ENCODE measurements at regions not wholly inside any gene's neighbourhood (a gene's known extent, or its start where the extent isn't known, plus 50 kb on each side); places are given as distances from the start of the nearest gene placed in this dataset.
"Not testable (repeated sequence)": the region's sequence is repeated elsewhere in the genome, so short reads cannot be mapped to it uniquely, and the experiment has no call there.

DNA sequence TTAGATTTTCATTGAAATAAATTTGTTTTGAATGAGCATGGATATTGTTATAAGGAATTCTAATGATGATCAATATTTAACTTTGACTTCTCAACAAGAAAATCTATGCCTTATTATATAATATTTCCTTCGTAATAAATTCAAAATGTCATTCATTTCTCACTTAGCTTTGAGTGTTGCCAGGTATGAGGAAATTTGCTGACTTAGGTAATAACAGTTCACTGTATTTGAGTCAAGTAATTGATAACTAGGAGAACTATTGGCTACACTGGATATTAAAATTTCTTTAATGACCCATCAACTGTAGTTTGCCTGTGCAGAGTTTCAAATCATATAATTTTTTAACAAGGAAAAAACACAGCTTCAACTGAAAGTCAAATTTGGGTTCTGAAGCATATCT is 746.6 kb downstream of the SLITRK5 start:
- no peak for DNase-seq (ENCODE audit: low read depth in 2 of 2)

DNA sequence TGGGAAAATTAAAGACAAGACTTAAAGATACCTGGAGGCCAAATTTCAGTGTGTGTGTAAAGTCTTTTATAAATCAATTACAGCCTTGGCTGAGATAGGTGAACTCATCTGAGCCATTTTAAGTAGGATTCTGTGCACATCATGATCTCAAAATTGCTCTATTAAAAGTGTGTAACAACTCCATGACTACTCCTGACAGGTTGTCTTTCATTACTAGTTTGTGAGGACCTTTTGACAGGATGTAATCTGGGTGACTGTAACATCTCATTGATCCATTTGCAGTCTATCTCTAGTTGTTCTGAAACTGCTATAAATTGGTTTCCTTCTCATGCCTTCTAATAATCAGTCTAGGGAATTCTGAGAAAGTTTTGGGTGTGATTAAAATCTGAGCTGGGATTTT is 753.3 kb downstream of the SLITRK5 start:
- no peak for DNase-seq (ENCODE audit: low read depth in 2 of 2)

DNA sequence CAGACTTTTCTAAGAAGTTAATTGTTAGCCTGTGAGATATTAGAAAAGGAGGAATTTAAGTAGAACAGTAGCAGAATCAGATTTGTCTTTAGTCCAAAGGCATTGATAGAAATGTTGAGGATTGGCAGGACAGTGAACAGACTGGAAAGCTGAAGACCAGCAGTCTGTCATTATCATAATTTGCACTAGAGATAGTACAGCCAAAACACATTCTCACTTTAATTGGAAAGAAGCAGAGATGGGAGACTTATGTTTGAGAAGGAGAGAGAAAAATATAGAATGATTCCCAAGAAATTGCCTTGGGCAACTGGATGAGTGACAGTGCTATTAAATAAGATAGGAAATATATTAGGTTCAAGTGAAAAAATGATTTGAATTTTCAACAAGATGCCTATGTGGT is 755.5 kb downstream of the SLITRK5 start:
- DNase-seq (ENCODE audit: low read depth in 2 of 2) = no peak

DNA sequence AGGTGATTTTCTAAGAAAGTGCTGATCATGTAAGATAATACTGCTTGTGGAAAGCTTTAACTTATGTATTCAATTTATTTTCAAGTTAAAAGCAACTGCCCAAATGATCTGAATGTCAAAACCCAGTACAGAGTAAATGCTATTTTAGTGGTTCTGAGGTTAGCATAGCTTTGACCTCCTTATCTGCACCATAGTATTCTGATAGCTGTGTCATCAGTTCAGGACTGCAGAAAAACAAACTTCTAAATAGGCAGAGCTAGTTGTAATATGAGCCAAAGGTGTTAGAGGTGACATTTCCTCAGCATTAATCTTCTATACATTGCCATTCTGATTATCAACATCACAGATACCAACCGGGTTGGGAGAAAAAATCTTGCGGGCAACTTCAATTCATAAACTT is 758.7 kb downstream of the SLITRK5 start:
- no peak for DNase-seq (ENCODE audit: low read depth in 2 of 2)

DNA sequence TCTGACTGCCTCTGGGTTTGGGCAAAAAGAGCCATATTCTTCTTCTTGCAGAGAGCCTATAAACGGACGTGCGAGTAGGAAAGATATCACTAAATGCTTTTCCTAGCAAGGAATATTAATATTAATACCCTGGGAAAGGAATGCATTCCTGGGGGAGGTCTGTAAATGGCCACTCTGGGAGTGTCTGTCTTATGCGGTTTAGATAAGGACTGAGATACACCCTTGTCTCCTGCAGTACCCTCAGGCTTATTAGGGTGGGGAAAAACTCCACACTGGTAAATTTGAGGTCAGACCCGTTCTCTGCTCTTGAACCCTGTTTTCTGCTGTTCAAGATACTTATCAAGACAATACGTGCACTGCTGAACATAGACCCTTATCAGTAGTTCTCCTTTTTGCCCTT is 763.8 kb downstream of the SLITRK5 start:
- no peak for DNase-seq (ENCODE audit: low read depth in 2 of 2)

DNA sequence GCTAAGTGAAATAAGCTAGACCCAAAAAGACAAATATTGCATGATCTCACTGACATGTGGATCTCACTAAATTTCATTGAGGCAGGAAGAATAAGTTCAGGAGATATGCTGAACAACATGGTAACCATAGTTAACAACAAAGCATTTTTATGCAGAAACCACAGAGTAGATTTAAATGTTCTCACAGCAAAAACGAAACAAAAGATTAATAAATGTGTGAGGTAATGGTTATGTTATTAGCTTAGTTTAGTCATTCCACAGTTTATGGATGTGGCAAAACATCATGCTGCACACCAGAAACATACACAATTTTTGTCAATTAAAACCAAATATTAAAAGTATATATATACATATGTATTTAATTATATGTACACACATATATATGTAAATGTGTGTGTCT is 765.8 kb downstream of the SLITRK5 start:
- no peak for DNase-seq (ENCODE audit: low read depth in 2 of 2)

DNA sequence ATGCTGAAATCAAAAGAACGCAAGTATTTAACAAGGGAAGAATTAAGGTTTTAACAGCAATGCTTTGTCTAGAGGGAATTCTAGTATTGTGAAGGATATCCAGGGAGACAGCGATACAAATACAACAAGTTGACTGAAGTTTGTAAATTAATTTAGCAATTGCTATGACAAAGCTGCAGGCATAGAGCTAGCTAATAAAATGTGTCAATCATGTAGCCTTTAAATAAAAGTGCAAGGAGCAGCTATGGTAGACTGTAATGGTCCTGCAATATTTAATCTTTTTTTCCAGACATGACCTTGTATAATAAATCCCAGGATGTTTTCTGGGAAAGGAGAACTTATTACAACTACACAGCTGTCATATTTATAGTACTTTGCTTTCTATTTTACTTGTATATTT is 779.3 kb downstream of the SLITRK5 start:
- DNase-seq (ENCODE audit: low read depth in 2 of 2) = no peak

DNA sequence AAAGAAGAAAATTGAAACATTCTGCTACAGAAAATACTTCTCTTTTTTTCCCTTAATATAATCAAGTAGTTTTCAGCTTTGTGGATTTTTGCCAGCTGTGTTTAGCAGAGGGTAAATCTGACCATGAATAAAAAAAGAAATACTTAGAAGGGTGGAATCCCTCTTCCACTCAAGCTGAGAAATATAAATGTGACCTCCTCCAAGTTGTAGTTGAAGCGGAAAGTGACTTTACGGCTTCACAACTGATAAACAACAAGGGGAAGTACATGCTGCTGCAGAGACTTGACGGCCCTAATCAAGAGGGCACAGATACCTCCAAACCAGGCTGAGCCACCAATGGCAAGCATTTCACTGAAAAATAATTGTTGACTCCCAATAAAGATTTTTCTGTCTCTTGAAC is 785.0 kb downstream of the SLITRK5 start:
- no peak for DNase-seq (ENCODE audit: low read depth in 2 of 2)

DNA sequence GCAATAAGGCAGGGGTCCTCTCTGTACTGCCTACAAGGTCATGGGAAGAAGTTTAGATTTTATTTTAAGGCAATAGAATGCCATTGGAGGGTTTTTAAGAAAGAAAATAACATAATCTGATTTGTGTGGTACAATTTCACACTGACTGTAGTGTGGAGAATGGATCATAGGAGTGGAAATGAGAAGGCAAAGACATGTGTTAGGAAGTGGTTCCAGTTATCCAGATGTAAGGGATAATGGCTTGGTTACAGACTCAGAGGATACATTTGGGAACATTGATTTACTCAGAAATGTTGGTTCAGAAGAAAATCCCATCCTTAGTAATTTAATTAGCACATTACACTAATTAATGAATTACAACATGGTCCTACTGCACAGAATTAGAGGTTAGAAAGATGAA is 788.2 kb downstream of the SLITRK5 start:
- no peak for DNase-seq (ENCODE audit: low read depth in 2 of 2)

DNA sequence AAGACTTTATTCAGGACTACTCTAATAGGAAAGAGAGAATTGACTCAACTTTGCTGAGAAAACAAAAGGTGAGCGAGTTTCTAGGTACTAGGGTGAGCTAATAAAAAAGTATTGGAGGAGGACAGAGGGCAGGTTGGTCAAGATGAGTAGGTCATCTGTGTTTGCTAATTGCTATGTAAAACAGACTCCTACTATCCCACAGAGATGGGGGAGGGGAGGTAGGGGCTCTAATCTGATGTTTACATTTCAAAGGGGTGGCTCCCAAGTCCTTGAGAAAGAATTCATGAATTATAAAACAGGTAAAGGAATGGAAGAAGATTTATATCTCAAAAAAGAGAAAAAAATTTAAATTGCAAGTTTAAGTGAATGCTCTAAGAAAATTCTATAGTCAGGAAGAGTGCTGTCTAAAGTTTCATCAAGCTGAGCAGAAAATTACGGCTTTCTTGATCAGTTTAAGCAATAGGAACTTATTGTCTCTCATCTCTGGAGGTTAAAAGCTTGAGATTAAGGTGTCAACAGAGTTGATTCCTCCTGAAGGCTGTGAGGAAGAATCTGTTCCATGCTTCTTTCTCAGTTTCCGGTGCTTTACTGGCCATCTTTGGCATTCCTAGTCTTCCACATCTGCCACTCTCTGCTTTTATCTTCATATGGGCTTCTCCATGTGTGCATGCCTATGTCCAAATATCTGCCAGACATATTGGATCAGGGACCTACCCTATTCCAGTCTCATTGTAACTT is 790.3 kb downstream of the SLITRK5 start:
- no peak for DNase-seq (ENCODE audit: low read depth in 2 of 2)

DNA sequence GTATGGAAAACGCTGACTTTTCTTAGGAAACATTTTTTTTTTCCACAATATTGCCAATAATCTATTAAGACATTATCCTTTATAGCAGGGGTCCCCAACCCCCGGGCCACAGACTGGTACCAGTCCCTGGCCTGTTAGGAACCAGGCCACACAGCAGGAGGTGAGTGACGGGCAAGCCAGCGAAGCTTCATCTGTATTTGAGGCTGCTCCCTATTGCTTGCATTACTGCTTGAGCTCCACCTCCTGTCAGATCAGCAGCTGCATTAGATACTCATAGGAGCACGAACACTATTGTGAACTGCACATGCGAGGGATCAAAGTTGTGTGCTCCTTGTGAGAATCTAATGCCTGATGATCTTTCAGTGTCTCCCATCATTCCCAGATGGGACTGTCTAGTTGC is 793.7 kb downstream of the SLITRK5 start:
- DNase-seq (ENCODE audit: low read depth in 2 of 2) = no peak

DNA sequence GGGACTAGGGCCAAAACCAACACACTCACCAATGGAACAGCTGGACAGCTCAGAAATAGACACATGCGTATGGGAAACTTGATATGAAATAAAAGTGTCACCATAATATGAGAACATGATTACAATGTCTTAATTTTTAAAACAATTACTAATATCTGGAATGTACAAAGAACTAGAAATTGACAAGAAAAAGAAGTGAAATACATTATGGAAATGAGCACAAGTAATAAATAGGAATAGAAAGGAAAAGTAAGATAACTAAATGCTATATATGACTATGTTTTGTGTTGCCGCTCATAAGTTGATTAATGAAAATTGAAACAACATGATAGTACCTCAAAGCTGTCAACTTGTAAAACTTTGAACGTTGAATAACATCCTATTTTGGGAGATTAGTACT is 801.1 kb downstream of the SLITRK5 start:
- DNase-seq (ENCODE audit: low read depth in 2 of 2) = no peak

DNA sequence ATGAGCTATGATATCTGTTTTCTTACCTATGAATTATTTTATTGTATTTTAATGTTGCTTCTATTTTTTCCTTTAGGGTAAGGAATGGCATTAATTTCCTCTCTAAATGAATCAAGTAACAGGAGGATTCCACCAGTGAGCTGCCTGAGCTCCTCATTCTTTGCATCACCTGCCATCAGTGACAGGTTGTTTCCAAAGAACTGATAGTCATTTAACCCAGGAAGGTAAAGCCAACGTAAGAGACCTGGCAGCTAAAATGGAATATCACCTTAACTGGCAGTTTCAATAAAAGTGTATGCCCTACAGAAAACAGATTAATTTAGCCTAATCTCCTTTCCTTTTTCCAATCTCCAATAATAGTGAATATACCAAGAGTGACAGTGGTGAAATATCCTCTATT is 812.0 kb downstream of the SLITRK5 start:
- DNase-seq (ENCODE audit: low read depth in 2 of 2) = no peak

DNA sequence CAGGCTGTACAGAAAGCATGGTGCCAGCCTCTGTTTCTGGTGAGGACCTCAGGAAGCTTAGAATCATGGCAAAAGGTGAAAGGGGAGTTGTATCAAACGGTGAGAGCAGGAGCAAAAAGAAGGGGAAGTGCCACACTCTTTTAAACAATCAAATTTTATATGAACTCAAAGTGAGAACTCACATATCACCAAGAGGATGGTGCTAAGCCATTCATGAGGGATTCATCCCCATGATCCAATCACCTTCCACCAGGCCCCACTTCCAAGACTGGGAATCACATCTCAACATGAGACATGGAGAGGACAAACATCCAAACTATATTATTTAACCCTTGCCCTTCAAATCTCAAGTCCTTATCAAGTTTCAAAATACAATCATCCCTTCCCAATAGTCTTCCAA is 836.7 kb downstream of the SLITRK5 start:
- no peak for DNase-seq (ENCODE audit: low read depth in 2 of 2)

DNA sequence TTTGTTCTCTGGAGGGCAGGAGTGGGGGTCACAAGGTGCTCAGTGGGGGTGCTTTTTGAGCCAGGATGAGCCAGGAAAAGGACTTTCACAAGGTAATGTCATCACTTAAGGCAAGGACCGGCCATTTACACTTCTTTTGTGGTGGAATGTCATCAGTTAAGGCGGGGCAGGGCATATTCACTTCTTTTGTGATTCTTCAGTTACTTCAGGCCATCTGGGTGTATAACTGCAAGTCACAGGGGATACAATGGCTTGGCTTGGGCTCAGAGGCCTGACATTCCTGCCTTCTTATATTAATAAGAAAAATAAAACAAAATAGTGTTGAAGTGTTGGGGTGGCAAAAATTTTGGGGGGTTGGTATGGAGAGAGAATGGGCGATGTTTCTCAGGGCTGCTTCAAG is 841.8 kb downstream of the SLITRK5 start:
- DNase-seq (ENCODE audit: low read depth in 2 of 2) = not testable (repeated sequence)

DNA sequence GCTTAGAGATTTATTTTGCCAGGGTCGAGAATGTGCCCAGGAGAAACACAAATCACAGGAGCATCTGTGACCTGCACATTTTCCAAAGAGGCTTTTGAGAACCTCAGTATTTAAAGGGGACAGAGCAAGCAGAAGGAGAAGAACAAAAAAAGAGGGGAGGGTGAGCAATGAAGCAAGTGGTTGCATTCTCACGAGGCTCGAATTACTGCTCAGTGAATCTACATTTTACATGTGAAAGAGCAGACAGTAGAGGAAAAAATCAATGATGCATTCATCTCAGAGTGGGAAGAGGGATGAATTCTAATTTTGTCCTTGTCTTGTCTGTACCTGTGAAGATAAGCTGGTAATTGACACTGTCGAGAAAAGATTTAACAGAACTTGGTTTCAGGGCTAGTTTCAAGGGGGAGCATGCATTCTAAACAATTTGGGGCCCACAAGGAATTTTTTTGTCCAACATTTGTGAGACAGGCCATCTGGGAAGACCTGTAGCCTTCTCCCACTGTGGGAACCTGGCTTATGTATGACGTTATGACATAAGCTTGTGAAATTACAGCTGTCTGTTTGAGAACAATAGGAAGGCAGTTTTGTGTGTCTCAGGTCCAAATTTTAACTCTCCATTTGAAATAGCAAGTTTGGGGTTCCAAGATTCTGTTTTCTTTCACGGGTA is 855.1 kb downstream of the SLITRK5 start:
- DNase-seq (ENCODE audit: low read depth in 2 of 2) = no peak

DNA sequence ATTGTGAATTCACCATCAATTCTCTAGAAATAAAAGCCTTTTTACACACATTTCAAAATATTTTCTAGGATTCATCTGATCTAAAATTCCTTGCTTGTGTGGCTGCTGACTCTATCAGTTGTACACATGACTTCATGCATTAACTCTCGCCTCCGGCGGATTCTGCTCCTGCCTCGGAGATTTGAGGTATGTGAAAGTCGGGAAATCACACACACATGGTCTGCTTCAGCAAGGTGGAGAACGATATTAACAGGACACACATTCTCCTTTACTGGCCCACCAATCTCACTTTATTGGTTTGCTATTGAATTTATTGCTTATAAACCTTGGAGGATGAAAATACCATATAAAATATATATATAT is 855.7 kb downstream of the SLITRK5 start:
- no peak for DNase-seq (ENCODE audit: low read depth in 2 of 2)

DNA sequence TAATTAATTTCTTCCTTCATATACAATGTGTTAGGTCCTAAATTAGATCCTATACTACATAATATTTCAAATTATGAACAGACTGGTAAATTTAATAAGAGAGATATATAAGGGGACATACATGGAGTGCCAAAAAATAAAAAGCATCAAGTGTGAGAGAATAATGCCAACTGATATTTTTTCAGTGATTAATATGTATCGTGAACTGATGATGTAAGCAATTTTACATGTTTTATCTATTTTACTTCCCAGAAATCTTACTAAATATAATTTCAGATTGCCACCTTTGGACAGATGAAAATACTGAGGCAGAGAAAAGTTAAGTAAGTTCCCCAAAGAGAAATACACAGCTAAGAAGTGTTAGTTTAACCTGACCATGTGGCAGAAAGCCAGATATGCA is 870.8 kb downstream of the SLITRK5 start:
- no peak for DNase-seq (ENCODE audit: low read depth in 2 of 2)

DNA sequence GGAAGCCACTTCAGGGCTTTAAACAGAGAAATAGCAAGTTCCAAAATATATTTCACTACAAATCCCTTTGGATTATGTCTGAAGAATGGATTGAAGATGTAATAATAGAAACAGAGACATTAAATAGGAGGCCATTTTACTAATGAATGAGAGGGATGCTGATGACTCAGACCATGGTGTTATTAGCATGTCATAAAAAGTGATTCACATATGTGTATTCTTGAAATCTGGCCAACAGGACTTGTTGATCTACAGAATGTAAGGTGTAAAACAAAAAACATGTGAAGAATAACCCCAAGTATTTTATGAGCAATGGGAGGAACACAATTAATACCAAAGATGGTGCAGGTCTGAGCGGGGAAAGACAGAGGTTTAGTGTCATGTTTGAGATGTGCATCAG is 873.7 kb downstream of the SLITRK5 start:
- DNase-seq (ENCODE audit: low read depth in 2 of 2) = no peak

DNA sequence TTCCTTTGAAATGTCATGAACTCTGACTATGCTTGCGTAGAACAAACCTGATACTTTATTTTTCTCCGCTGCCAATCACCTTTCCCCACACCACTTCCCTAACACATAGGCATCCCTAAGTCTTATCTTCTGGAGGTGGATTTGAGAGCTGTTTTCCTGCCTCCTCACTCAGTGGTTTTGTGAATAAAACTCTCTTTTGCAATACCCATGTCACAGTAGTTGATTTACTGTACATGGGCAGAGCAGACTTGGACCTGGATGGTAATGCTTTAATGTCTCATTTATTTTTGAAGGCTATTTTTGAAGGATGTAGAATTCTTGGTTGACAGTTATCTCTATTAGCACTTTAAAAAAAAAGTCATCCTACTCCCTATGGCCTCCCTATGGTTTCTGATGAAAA is 881.8 kb downstream of the SLITRK5 start:
- no peak for DNase-seq (ENCODE audit: low read depth in 2 of 2)

DNA sequence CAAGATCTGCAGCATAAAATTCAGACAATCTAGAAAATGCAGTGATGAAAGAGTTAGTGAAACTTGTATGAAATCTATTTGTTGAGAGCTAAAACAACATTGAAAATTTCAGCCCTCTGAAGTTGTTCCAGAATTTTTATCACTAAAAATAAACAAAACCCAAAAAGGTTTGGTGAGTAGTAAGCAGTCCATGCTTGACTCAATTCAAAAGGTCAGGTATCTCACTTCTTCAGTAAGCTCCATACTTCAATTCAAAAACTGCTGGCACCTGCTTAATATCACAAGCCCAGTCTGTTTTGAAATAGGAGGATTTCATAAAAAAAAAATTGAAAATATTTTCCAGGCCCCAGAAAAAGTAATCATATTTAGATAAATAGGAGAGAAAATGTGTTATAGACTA is 894.4 kb downstream of the SLITRK5 start:
- no peak for DNase-seq (ENCODE audit: low read depth in 2 of 2)

DNA sequence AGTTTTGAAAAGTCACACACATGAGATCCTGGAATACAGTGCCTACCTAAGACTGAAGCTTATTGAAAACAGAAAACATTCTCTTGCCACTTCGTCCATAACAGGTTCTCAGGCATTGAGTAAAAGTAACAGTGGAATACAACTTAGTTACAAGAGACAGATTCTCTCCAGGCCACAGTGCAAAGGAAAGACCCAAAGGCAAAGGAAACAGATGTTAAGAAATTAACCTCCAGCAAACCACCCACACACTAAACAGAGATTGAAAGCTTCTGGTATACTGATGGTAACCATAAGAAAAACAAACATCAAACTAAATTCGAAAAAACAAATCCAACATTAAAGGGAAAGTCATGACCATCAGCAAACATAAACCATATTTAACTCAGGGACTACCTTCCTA is 914.7 kb downstream of the SLITRK5 start:
- no peak for DNase-seq (ENCODE audit: low read depth in 2 of 2)

DNA sequence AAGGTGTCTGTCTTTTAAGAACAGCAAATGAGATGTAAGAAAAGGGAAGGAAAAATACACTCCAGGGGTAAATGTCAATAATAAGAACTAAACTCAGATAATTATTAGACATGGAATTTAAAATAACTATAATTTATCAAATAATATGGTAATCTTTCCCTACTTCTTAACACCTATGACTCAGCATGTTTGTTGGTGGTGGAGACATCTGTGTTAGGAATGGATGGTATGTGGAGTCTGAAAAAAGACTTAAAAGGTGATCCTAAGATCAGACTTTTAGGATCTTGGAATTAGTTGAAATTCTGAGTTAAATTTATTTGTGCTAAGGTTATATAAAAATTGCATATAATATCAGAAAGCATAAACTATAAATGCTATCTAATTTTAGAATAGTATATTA is 915.1 kb downstream of the SLITRK5 start:
- no peak for DNase-seq (ENCODE audit: low read depth in 2 of 2)

DNA sequence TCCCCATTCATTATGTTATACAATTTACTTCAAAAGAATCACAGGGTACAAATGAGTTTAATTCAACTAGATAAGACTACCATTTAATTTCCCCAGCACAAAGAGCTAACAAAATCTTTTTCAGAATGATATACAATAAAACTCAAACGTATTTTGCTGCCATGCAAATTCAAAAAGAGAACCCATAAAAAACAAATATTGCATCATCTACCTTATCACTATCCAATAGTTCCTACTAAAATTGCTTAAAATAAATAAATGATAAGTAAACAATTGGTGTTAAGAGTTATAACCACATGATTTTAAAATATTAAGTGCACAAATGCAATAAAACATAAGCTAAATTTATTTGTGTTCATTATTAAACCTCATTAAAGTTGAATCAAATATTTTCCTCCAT is 919.4 kb downstream of the SLITRK5 start:
- DNase-seq (ENCODE audit: low read depth in 2 of 2) = no peak

All from activated CD4-positive, alpha-beta T cell treated with anti-CD3 and anti-CD28 coated beads for 24 hours (primary cell).